Activated CD8-positive, alpha-beta memory T cell treated with anti-CD3 and anti-CD28 coated beads, Interleukin-2, amount 50 U/mL, for 4 hours (primary cell): ENCODE measurements at regions not wholly inside any gene's neighbourhood (a gene's known extent, or its start where the extent isn't known, plus 50 kb on each side); places are given as distances from the start of the nearest gene placed in this dataset.
"Not testable (repeated sequence)": the region's sequence is repeated elsewhere in the genome, so short reads cannot be mapped to it uniquely, and the experiment has no call there.

Experiments
- DNase-seq: peaks from one replicate; pipeline ENCODE4 v3.0.0-alpha.2; 2020

DNA sequence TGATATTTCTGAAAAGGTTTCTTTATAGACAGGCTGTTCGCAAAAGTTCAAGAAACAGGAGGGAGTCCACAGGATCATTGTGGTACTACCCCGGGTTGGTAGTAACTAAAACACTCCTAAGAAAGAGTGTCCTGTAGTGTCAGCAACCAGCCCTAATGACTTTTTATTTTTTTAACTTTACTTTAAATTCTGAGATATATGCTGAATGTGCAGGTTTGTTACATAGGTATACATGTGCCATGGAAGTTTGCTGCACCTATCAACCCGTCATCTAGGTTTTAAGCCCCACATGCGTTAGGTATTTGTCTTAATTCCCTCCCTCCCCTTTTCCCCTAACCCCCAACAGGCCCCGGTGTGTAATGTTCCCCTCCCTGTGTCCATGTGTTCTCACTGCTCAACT, 1396.9 kb upstream of the ZEB2 start:
- DNase-seq, result no peak

DNA sequence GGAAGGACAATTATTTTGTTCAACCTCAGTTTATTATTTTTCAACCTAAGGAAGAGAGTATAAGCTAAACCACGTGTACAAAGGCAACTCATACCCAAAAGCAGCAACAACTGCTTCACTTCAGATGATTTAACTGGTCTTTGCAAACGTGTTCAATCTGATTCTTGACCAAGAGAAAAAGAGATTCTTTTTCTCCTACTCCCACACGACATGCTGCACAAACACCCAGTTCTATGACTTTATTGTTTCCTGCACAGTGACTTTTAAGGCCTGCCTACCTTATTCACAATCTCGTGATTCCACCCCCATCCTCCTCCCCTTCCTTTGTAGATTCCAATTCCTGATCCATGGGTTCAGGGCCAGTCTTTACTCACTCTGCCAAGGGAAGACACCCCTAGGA, 1394.8 kb upstream of the ZEB2 start:
- no peak for DNase-seq

DNA sequence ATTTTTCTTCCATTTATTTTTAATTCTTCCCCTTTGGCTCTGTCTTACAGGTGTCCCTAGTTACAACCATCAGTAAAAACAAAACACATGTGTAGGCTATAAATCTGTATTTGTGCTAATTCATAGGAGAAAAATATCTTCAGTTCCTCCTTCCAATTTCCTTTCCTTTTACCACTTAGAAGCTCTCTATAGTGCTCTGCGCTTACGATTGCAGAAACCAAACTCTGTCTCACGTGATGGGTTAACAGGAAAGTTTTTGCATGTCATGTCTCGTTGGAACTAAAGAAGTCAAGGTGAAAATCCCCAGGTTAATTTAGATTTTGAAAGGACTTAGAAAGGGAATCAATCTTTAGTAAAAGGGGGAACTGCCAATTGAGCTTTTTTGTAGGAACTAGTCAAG, 1390.5 kb upstream of the ZEB2 start:
- DNase-seq, result no peak

DNA sequence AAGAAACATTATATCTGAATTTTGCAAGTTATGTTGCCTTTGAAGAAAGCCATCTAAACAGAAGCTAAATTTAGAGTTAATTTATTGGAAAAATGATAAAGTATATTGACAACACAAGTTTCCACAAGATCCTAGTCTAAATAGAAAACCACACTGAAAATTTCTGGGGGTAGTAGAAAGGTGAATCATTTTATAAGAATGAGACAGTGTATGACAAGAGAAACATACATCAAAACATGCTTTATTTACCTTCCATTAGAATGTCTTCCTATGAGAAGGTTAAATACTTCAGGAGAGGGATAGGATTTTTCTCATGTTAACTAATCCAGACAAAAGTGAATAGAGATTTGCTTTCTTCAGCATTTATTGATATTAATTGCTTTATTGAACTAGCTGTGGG, 1389.8 kb upstream of the ZEB2 start:
- no peak for DNase-seq

DNA sequence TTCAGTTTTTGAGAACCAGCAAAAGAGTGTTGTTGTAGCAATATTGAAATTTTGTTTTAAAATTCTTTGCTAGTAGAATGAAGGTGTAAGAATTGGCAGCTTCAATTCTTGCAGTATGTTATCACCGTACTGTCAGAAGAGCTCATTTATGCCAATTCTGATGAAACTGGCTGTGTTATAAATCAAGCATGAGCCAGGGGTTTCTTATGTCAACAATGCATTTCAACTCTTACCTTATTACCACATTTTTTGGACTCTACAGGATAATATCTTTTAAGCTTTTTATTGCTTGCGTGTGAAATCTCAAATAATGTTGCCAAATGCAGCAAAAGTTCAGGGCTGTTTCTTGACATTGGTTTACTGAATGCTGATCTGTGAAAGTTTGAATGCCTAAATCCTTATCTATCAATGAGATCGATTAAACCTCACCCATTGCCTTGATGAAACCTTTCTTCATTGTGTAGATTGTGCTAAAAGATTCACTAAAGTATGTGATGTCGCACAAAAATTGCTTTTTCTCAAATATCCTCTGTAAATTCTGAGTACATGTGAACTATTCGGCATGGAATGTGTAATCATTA, 1389.3 kb upstream of the ZEB2 start:
- DNase-seq, result no peak

DNA sequence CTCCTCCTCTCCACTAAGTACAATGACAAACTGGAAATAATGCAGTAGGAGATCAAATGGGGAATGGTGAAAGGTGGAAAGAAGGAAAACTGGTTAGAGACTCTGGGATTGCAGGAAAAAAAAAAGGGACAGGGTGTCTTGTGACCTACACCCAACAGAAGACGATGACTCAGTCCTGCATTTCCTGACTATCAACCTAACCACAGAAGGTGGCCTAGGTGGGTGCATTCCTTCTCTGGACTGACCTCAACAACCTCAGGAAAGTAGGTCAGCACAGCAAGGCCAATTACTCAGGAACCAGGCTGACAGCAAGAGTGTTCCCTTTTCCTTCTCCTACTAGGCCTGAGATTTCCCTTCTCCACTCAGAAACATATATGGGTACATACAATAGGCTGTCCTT, 1386.4 kb upstream of the ZEB2 start:
- DNase-seq, result no peak

DNA sequence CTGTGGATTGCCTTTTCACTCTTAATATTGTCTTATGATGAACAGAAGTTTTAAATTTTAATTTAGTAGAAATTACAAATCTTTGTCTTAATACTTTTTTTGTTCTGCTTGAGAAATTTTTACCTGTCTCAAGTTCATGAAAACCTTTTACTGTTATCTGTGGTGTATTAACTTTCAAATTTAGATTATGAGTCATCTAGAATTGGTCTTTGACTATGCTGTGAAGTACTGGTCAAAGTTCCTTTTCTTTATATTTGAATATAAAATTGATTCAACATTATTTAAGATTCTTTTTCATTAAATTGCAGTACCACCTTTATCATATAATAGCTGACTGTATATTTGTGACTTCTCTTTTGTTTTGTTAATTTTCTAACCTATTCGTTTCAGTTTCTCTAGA, 1385.5 kb upstream of the ZEB2 start:
- no peak for DNase-seq

DNA sequence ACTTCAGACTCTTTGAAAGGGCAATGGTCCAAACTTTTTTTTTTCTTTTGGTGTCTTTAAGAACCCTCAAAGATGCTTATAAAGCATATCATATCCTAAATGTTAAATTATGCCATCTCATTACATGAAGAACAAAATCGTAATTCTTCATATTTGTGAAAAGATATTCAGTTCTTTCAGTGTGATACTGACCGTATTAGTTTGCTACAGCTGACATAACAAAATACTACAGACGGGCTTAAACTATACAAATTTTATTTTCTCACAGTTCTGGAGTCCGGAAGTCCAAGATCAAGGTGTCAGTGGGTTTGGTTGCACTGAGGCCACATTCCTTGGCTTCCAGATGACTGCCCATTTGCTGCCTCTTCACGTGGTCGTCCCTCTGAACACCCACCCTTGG, 1377.2 kb upstream of the ZEB2 start:
- DNase-seq, result no peak

DNA sequence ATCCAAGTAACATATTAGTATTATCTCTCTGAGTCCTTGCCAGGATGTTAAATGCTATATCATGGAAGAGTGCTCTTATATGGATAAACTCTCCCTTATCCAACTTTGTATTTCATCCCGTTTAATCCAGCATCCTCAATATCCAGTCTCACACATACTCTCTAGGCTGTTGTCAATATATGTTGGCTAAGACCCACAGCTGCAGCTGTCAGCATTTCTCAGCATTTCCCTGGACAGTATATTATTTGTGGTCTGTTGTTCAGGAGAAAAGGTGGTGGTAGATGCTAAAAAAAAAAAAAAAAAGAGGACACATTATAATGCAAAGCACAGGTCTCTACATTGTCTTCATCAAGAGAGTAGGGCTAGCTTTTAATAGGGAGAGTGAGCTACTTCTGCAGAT, 1368.0 kb upstream of the ZEB2 start:
- no peak for DNase-seq

DNA sequence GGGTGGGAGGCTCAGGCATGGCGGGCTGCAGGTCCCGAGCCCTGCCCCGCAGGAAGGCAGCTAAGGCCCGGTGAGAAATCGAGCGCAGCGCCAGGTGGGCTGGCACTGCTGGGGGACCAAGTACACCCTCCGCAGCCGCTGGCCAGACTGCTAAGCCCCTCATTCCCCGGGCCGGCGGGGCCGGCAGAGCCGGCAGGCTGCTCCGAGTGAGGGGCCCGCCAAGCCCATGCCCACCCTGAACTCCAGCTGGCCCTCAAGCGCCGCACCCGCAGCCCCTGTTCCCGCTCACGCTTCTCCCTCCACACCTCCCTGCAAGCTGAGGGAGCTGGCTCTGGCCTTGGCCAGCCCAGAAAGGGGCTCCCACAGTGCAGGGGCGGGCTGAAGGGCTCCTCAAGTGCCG, 1361.1 kb upstream of the ZEB2 start:
- DNase-seq, result not testable (repeated sequence)

DNA sequence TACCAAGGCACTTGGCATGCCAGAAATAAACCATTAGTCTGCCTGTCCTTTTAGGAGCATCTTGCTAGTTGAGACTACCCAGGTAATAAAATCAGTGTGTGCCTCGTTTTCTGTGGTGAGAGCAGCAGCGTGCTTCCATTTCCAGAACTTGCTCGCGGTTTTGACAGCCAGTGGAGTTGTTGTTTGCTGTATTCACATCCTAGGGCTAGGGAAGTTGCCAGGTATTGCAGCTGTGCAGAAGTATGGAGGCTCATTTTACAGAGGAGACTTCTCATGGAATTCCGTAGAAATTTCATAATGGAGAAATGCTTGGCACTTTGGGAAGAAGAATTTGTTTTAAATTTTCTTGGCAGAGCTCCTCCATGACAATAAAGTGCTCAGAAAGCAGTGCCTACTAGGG, 1355.1 kb upstream of the ZEB2 start:
- DNase-seq, result no peak

DNA sequence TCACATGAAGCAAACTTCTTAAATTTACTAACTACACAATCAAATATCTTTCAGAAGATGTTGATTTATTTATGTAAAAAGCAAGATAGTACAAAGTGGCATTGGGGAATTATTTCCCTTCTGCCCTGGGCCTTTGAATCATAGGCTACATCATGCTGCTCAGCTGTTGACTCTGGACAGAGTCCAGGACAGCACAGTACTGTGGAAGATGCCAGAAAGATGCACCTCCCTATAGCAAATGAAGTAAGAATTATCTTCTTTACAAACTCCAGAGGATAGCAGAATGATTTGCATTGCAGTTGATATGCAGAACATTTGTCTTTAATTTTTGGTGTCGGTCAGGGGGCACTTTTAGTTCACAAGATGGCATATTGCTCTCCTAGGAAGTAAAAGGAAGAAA, 1354.5 kb upstream of the ZEB2 start:
- DNase-seq, result no peak

DNA sequence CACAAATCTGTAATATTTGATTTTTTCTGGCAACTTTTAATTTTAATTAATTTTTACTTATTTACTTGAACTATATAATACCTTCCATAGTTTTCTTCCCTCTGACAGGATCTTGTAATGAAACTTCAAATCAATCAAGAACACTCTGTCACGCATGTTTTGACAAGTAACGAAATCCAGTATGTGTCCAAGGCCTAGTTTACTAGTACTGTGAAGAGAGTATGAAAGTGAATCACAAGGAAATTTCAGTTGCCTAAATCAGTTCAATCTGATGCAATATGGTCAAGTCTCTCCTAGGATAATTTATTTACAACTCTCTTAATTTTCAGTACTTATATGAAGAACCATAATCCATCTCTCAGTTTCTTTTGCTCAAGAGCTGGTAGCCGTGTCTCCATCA, 1344.6 kb upstream of the ZEB2 start:
- DNase-seq, result no peak

DNA sequence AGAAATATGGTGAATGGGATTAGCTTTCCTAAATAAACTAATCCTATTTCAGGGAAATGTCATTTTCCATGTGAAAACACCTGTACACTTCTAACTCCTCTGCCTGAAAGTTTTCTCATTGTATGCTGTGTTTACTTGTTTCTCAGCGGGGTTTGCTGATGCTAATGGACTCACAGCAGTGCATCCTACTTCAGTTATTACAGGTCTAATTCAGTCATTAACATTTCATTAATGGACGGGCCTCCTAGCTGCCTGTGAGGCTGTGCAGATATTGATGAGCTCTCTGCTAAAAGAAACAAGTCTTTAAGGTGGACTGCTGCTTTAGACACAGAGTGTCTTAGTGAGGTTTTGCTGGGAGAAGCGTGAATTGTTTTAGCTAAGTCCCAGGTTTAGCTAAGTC, 1342.0 kb upstream of the ZEB2 start:
- DNase-seq, result no peak

DNA sequence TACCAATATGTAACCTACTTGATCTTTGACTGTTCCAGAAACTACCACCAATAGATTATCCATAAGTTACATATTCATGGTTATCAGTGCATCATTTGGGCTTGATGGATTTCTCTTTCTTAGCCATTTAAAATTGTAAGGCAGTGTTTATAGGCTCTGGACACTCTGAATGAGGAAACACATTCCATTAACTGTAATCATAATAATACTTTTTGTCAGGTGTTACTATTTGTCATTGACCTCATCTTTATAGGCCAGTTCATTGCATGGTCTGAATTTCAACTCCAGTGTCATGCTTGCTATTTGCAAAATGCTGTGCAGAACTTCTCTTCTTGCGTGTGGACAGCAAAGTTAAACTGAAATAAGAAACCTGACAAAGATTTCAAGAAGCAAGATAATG, 1340.2 kb upstream of the ZEB2 start:
- no peak for DNase-seq

DNA sequence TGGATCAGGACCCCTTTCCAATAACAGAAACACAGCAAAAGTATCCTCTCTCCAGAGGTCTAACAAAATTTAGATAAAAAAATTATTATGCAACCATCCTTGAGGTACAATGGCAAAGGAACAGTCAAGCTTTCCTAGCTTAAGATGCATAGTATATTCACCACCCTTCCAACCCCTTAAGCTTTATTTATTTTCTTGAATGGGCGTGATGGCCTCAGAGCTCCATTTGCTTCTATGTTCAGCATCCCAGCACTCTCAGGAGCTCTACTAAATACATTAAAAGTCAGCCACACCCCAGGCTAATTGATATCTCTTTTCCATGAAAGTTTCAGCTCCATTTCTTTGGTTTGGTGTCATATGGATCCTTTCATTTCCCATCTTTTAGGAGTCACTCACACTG, 1335.2 kb upstream of the ZEB2 start:
- DNase-seq, result no peak

DNA sequence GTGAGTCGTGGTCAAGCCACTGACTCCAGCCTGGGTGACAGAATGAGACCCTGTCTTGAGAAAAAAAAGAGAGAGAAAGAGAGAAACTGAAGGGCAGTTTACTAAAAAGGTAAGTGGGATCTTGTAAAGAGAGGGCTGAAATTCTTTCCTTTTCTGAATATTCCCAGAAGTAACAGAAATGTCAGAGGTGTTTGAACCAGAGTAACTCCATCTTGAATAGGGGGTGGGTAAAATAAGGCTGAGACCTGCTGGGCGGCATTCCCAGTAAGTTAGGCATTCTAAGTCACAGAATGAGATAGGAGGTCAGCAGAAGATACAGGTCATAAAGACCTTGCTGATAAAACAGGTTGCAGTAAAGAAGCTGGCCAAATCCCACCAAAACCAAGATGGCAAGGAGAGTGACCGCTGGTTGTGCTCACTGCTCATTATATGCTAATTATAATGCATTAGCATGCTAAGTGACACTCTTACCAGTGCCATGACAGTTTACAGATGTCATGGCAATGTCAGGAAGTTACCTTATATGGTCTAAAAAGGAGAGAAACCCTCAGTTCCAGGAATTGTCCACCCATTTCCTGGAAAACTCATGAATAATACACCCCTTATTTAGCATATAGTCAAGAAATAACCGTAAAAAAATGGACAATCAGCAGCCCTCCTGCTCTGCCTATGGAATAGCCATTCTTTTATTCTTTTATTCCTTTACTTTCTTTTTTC, 1334.3 kb upstream of the ZEB2 start:
- DNase-seq, result no peak

DNA sequence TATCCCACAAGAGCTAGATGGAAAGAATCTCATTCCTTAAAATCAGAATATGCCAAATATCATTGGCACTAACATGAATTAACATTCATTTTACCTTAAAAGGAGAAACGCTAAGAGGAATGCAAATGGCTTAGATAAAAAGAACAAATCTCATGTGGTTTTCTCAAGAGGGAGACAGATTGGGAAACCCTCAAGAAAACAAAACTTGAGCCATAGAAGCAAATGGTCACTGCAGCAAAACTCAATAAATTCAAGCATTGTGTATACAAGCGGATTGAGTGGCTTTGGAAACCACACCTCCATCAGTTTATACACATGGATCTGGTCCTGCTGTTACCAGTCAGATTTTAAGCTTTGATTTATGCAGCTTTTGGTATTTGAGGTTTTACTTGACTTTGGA, 1331.8 kb upstream of the ZEB2 start:
- DNase-seq, result no peak

DNA sequence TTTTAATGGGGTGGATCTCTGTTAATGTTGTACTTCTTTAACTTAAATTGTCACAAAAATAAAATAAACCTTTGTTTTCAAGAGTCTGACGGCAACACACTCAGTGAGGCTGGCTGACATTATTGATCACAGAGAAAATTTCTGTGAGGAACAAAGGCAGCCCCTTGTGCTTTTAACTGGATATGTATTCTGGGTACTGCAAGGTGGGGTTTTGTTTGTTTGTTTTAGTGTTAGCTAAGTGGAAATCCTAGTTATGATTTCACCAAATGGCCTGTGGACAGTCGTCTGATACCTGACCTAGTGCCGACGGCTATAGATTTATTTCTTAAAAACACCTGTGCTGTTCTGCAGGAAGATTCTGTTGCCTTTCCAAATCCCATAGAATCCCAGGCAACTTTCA, 1329.5 kb upstream of the ZEB2 start:
- DNase-seq, result no peak

DNA sequence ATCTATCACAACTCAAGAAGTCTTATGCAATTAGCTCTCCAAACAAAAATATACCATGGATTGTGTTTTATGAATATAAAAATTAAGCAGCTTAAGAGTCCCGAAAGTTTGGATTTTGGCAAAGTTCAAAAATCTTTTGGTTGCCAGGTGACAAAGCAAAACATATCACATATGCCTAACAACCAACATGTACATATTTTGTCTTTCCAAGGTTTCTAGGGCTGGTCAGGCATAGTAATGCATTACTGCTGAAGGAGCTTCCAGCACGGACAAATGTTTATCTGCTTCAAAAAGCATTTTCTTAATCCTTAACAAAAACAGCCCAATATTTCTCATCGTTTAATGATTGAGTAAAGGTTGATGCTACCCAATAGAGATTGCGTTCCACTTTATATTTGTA, 1327.1 kb upstream of the ZEB2 start:
- no peak for DNase-seq

DNA sequence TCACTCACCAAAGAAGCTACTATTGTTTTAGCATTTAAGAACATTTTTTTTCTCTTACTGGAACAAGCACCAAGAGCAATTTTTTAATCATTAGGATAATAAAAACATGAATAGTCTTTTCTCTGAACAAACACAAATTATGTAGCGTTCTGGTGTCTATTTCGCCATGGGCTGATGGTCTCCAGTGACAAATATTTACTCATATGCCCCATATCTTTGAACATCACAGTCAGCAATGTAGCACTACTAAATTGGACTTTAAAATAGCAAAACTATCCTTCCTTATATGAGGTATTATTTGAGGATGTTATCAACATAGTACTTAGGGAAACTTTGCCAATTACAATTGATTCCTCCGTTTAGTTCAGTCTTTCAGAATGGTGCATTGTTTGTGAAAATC, 1326.0 kb upstream of the ZEB2 start:
- no peak for DNase-seq

DNA sequence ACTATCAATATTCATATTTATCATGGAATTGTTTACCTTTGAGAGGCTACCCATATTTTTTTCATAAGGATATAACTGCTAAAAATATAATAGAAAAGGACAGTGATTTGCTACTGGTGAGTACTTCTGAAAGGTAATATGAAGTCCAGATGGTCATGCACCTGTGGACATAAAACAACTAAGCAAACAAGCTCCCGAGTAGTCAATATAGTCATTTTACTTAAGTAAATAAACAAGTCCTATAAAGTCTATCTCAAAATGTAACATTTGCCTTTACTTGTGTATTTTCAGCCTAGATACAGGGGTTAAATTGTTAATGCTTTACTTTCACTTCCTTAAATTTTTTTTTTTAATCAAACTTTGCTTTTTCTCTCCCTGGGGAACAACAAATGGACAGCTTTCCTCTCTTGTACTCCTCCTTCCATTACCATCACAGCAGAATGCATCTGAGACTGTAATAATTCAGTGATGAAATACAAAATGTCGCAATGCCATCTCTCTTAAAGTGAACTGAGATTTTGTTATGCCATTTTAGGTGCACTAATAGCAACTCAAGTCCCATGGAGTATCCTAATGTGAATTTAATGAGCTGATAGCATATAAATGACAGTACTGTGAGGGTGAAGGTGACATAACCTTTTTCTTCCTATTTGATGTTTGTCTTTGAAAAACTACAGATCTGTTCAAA, 1325.4 kb upstream of the ZEB2 start:
- no peak for DNase-seq

DNA sequence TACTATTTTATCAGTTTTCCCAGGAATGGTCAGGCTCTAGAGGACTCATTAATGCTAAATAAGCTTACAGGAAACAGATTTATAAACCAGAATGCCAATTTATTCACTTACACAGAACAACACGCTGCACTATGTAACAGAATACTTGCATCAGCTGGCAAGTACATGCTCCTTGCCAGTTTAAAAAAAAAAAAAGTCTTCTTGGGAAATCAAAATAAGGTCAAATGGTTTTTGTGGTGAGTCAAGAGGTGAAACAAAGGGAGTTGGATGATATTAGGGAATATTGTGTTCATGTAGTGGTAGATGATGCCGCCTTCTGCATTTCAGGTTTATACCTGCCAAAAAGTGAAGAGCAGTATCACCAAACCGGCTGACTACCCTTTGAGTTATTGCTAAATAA, 1322.1 kb upstream of the ZEB2 start:
- no peak for DNase-seq

DNA sequence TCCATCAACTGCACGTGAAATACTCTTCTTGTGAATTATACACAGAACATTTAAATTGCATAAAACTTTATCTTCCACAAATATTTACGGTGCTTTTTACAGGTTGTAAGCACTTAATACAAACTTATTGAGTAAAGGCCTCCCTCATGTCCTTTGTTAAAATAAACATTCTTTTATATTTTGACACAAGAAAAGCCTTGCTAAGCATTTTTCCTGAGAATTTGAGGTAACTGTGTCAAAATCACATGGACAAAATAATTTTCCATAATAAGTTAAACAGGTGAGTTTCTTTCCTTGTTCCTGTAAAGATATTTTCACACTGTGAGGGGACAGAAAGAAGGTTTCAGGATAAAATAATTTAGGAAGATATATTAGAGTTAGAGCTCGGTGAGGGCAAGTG, 1317.1 kb upstream of the ZEB2 start:
- DNase-seq, result no peak

DNA sequence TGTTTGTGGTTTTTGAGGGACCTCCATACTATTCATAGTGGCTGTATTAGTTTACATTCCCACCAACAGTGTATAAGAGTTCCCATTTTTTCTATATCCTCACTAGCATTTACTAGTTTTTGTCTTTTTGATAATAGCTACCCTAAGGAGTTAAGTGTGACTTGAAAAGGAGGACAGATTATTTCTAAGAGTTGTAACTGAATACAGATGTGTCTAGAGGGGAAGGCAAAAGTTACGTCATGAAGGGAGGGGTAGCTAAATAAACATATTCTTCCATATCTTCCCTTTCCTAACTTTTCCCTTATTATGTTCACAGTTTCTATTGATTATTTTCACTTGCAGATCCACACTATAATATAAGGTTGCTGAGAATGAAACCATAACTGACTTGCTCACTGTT, 1315.7 kb upstream of the ZEB2 start:
- DNase-seq, result no peak
